Retinal pigment epithelial cell (primary cell): ENCODE measurements at regions not wholly inside any gene's neighbourhood (a gene's known extent, or its start where the extent isn't known, plus 50 kb on each side); places are given as distances from the start of the nearest gene placed in this dataset.
"Not testable (repeated sequence)": the region's sequence is repeated elsewhere in the genome, so short reads cannot be mapped to it uniquely, and the experiment has no call there.

Experiments used
- DNase-seq: peaks from one replicate; pipeline ENCODE4 v3.0.0-alpha.2; 2010; ENCODE audit warnings: low read depth
- H3K4me3 ChIP-seq: 2 replicates; pipeline ENCODE4 v1.5.1; 2011; ENCODE audit warnings: mild to moderate bottlenecking, low read length, control low read depth, moderate library complexity
- CTCF ChIP-seq: conservative IDR thresholded peaks from 2 replicates; pipeline ENCODE4 v1.5.1; 2011; ENCODE audit warnings: low read depth, low read length, control low read depth, inconsistent platforms

- DNase-seq, result no peak
- H3K4me3 ChIP-seq, result no peak overlapping the region
- no peak for TF ChIP-seq CTCF
Measured at GRCh38 chr5:148734518-148734917, 80.2 kb upstream of the HTR4 start.

GRCh38 chr5:148735301-148735835, 81.0 kb upstream of the HTR4 start:
- no peak for DNase-seq
- H3K4me3 ChIP-seq, result no peak overlapping the region
- no peak for TF ChIP-seq CTCF

GRCh38 chr5:148739023-148739422, 84.7 kb upstream of the HTR4 start:
- no peak for DNase-seq
- H3K4me3 ChIP-seq, result no peak overlapping the region
- no peak for TF ChIP-seq CTCF

GRCh38 chr5:148739524-148739923, 85.2 kb upstream of the HTR4 start:
- DNase-seq, result no peak
- no peak overlapping the region for H3K4me3 ChIP-seq
- no peak for TF ChIP-seq CTCF

GRCh38 chr5:148740079-148740858, 85.9 kb upstream of the HTR4 start:
- TF ChIP-seq CTCF, result no peak
- DNase-seq, result no peak
- no peak overlapping the region for H3K4me3 ChIP-seq

GRCh38 chr5:148740966-148741742, 85.3 kb upstream of the ADRB2 start:
- DNase-seq, result peak; percentile 5
- H3K4me3 ChIP-seq, result no peak overlapping the region
- peak; percentile 73 for TF ChIP-seq CTCF

- not testable (repeated sequence) for H3K4me3 ChIP-seq, DNase-seq
Measured at GRCh38 chr5:148741766-148742165, 84.6 kb upstream of the ADRB2 start.

- not testable (repeated sequence) for H3K4me3 ChIP-seq, DNase-seq
Measured at GRCh38 chr5:148744380-148744779, 82.0 kb upstream of the ADRB2 start.
